ENCODE measurements at regions not wholly inside any gene's neighbourhood (a gene's known extent, or its start where the extent isn't known, plus 50 kb on each side); places are given as distances from the start of the nearest gene placed in this dataset.

GRCh38 chr5:28301712-28302111, 1263.3 kb upstream of the CDH9 start:
- TF ChIP-seq, protein P1, sequence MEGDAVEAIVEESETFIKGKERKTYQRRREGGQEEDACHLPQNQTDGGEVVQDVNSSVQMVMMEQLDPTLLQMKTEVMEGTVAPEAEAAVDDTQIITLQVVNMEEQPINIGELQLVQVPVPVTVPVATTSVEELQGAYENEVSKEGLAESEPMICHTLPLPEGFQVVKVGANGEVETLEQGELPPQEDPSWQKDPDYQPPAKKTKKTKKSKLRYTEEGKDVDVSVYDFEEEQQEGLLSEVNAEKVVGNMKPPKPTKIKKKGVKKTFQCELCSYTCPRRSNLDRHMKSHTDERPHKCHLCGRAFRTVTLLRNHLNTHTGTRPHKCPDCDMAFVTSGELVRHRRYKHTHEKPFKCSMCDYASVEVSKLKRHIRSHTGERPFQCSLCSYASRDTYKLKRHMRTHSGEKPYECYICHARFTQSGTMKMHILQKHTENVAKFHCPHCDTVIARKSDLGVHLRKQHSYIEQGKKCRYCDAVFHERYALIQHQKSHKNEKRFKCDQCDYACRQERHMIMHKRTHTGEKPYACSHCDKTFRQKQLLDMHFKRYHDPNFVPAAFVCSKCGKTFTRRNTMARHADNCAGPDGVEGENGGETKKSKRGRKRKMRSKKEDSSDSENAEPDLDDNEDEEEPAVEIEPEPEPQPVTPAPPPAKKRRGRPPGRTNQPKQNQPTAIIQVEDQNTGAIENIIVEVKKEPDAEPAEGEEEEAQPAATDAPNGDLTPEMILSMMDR (IDR thresholded peaks at IDR 0.05) = no peak
- TF ChIP-seq POLR2A (IDR thresholded peaks at IDR 0.05) = no peak
- TF ChIP-seq EP300 (IDR thresholded peaks at IDR 0.05; ENCODE audit: low read depth) = no peak
- no peak for TF ChIP-seq POLR2AphosphoS5 (IDR thresholded peaks at IDR 0.05)
